ENCODE measurements at regions not wholly inside any gene's neighbourhood (a gene's known extent, or its start where the extent isn't known, plus 50 kb on each side); places are given as distances from the start of the nearest gene placed in this dataset.

DNA sequence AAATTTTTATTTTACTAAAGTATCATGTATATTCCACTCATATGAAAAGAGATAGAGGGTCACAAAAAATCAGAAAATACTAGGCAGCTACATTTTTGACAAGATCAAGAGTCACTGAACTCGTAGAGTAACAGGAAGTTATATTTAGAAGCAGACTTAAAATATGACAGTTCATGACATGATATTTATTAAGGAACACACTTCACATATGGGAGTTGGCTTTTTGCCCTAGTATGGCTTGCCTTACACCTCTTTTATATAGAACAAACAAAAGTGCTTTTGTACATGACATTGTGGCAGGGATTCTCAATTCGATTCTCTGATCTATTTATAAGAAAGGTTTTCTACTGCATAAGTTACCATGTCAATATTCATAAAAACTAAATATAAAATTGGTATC is 80.1 kb upstream of the GBE1 start:
- TF ChIP-seq EZH2 (IDR thresholded peaks at IDR 0.05; ENCODE audit: insufficient read depth, poor library complexity, severe bottlenecking) (no peak), EZH2phosphoT487 (IDR thresholded peaks at IDR 0.05; ENCODE audit: insufficient read depth, low read depth) (no peak)
